GM12891 (cell line): ENCODE measurements at regions not wholly inside any gene's neighbourhood (a gene's known extent, or its start where the extent isn't known, plus 50 kb on each side); places are given as distances from the start of the nearest gene placed in this dataset.
"Not testable (repeated sequence)": the region's sequence is repeated elsewhere in the genome, so short reads cannot be mapped to it uniquely, and the experiment has no call there.

Source experiments
- DNase-seq: peaks from one replicate; pipeline ENCODE4 v3.0.0; 2011; ENCODE audit warnings: low spot score; ENCODE audit not compliant: insufficient read length
- FAIRE-seq: peaks from 2 replicates; lab custom pipeline; 2011; peaks lifted over from hg19 to GRCh38; lab: Jason Lieb, UNC
- PAX5 ChIP-seq: IDR thresholded peaks from 2 replicates; pipeline ENCODE4 v1.6.1; 2011; ENCODE audit warnings: low read length, moderate library complexity, mild to moderate bottlenecking; ENCODE audit not compliant: insufficient read depth, severe bottlenecking
- POLR2A ChIP-seq: IDR thresholded peaks from 2 replicates; pipeline ENCODE4 v1.6.1; 2011; ENCODE audit warnings: low read depth, low read length, control low read depth
- POLR2AphosphoS5 ChIP-seq: IDR thresholded peaks from 2 replicates; pipeline ENCODE4 v1.6.1; 2011; ENCODE audit warnings: low read depth, low read length, control low read depth
- POU2F2 ChIP-seq: IDR thresholded peaks from 2 replicates; pipeline ENCODE4 v1.6.1; 2011; ENCODE audit warnings: low read depth, mild to moderate bottlenecking, control low read depth, low read length, moderate library complexity
- SPI1 ChIP-seq: IDR thresholded peaks from 2 replicates; pipeline ENCODE4 v1.6.1; 2011; ENCODE audit warnings: low read depth, low read length, control low read depth
- TAF1 ChIP-seq: IDR thresholded peaks from 2 replicates; pipeline ENCODE4 v1.6.1; 2011; ENCODE audit warnings: low read depth, low read length, control low read depth

- TF ChIP-seq TAF1 (no peak), SPI1 (no peak), POLR2A (no peak), PAX5 (no peak), POU2F2 (no peak), POLR2AphosphoS5 (no peak)
- DNase-seq (no peak), FAIRE-seq (no peak)
Measured at GRCh38 chr5:125683669-125684068, 739.5 kb upstream of the GRAMD2B start.

DNA sequence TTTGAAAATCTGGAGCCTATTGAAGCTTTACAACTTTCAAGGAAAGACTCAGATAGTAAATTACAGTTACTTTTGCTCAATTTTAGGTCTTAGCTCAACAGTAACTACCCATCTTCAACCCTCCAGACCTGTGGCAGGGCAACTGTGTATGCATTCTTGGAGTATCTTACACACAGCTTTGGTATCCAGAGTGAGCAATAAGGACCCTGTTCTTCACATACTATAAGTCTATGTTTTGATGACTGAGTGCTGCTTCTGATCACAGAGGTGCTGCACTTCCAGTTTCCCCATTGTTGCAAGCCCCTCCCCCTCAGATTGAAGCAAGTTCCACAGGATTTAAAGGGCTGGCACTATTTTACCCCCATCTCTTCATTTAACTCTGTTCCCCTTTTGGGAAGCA lies 737.4 kb upstream of the GRAMD2B start:
- no peak for TF ChIP-seq POLR2AphosphoS5
- DNase-seq (no peak), FAIRE-seq (no peak)

GRCh38 chr5:125691738-125692530 lies 731.3 kb upstream of the GRAMD2B start:
- FAIRE-seq, DNase-seq: not testable (repeated sequence)

DNA sequence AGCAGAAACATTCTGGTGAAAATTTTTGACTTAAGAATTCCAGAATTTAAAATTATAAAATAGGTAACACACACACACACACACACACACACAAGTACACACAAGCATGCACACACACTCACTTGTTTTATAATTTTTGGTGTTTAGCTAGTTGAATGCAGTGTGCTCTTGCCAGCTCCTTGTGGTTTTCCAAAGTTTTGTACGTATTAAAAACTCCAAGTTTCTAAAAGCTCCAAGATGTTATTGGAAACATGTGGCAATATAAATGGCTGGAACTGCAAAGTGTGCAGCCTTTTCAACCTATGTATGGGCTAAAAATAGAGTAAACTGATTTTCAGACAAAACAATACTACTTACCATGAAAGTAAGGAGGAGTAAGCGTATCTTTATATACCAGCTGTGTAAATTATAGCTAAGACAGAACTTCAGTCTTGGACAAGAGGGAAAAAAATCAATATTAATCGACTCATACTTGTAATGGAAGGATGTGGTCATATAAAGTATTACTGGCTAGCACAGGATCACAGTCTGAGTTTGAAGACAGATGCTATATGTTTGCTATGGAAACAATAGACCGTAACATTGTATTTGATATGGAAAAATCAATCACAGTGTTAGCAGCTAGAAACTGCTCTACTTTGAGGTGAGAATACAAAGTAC lies 727.1 kb upstream of the GRAMD2B start:
- no peak for TF ChIP-seq TAF1
- TF ChIP-seq PAX5: no peak
- TF ChIP-seq POLR2AphosphoS5: no peak
- no peak for TF ChIP-seq POU2F2
- TF ChIP-seq SPI1: no peak
- no peak for TF ChIP-seq POLR2A
- FAIRE-seq (no peak), DNase-seq (no peak)

- DNase-seq (no peak), FAIRE-seq (no peak)
- no peak for TF ChIP-seq POLR2AphosphoS5
- TF ChIP-seq SPI1: no peak
- no peak for TF ChIP-seq POLR2A
- no peak for TF ChIP-seq TAF1
- TF ChIP-seq PAX5: no peak
- TF ChIP-seq POU2F2: no peak
Measured at GRCh38 chr5:125696762-125697161, 726.4 kb upstream of the GRAMD2B start.

GRCh38 chr5:125698420-125698819 lies 724.8 kb upstream of the GRAMD2B start:
- DNase-seq (no peak), FAIRE-seq (no peak)
- TF ChIP-seq POLR2A: no peak
- no peak for TF ChIP-seq PAX5
- TF ChIP-seq POU2F2: no peak
- no peak for TF ChIP-seq TAF1
- TF ChIP-seq SPI1: no peak
- TF ChIP-seq POLR2AphosphoS5: no peak

DNA sequence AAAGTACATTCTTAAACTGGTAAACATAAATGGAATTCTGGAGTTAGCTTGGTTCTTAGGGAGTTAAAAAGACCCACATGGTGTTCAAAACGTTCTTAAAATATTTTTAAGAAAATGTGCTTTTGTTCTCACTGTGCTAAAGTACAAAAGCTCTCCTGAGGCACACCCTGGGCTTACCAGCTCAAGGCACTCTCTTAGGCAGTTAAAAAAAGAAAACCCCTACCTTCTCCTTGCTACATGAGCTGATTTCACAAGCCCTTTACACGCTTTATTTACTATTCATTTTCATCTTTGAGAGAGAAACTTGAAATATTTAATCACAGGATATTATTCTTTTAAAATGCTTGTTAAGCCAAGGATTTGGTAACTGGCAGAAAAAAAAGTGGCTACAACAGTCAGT lies 723.3 kb upstream of the GRAMD2B start:
- DNase-seq (no peak), FAIRE-seq (no peak)
- TF ChIP-seq POU2F2: no peak
- TF ChIP-seq SPI1: no peak
- TF ChIP-seq POLR2A: no peak
- no peak for TF ChIP-seq TAF1
- TF ChIP-seq POLR2AphosphoS5: no peak
- TF ChIP-seq PAX5: no peak

DNA sequence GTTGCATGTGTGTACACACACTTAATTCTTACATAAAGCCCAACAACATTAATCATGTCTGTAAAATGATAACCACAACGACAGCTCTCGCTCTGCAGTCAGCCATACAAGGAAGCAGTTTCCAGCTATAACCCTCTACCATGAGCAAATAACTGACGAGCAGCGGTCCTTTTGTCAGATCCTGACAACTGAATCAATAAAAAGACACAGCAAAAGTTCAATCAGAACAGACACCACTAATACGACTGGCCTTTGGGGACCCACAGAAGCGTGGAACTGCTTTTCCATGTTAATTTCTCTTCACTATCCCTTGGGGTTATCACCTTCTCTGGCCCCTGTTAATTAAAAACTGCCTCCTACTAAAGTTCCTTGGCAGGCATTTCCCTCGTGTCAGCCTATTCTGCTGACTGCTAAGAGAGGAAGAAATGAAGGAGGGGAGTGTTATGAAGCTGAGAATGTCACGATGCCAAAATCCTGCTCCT lies 722.8 kb upstream of the GRAMD2B start:
- TF ChIP-seq PAX5 (no peak), POLR2AphosphoS5 (no peak)
- FAIRE-seq: no peak
- DNase-seq: no peak

DNA sequence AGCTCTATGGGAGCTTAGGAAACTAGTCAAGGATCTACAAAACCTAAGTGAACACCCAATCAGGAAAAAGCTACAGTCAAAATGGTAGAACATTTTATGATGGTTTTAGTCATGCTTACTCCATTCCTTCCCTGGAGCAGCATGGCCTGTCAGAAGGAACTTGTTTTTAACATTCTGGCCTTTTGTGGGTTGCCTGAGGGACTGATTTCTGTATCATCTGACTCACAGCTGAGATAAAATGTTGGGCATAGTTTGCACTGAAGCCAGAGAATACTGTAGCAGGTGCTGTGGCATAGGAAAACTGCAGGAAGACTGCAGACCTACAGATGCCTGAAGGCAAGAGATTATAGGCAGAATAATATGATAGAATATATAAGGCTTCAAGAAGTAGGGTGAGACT lies 719.6 kb upstream of the GRAMD2B start:
- DNase-seq (no peak), FAIRE-seq (no peak)
- TF ChIP-seq SPI1: no peak
- TF ChIP-seq POLR2A: no peak
- TF ChIP-seq POLR2AphosphoS5: no peak
- no peak for TF ChIP-seq TAF1
- TF ChIP-seq PAX5: no peak
- no peak for TF ChIP-seq POU2F2

GRCh38 chr5:125704888-125705287 lies 718.3 kb upstream of the GRAMD2B start:
- TF ChIP-seq POU2F2: no peak
- no peak for TF ChIP-seq TAF1
- TF ChIP-seq SPI1: no peak
- no peak for TF ChIP-seq PAX5
- TF ChIP-seq POLR2AphosphoS5: no peak
- TF ChIP-seq POLR2A: no peak
- DNase-seq: no peak
- FAIRE-seq: no peak
